Bronchial epithelial cell (primary cell): ENCODE measurements at regions not wholly inside any gene's neighbourhood (a gene's known extent, or its start where the extent isn't known, plus 50 kb on each side); places are given as distances from the start of the nearest gene placed in this dataset.

Source experiments
- DNase-seq: peaks from one replicate; pipeline ENCODE4 v3.0.0-alpha.2; 2010; ENCODE audit warnings: low read depth
- FAIRE-seq: peaks from 2 replicates; lab custom pipeline; 2011; peaks lifted over from hg19 to GRCh38; lab: Jason Lieb, UNC
- H3K27me3 ChIP-seq: 2 replicates; pipeline ENCODE4 v1.5.1; 2011; ENCODE audit warnings: low read length; ENCODE audit not compliant: control insufficient read depth, insufficient read depth
- H3K36me3 ChIP-seq: 2 replicates; pipeline ENCODE4 v1.5.1; 2011; ENCODE audit warnings: low read length; ENCODE audit not compliant: control insufficient read depth, insufficient read depth
- H3K4me3 ChIP-seq: 2 replicates; pipeline ENCODE4 v1.5.1; 2011; ENCODE audit warnings: mild to moderate bottlenecking, low read depth, low read length, control low read depth
- CTCF ChIP-seq: IDR thresholded peaks from 2 replicates; pipeline ENCODE4 v1.5.1; 2011; ENCODE audit warnings: mild to moderate bottlenecking, moderate library complexity, low read length, control low read depth, inconsistent platforms; ENCODE audit not compliant: insufficient read depth, severe bottlenecking

GRCh38 chr4:37124800-37125199 lies 119.7 kb upstream of the NWD2 start:
- FAIRE-seq, result no peak
- no peaks in the 10 kb centered on the region for H3K36me3 ChIP-seq
- no peak for DNase-seq
- no peak for TF ChIP-seq CTCF
- no peak overlapping the region for H3K4me3 ChIP-seq
- H3K27me3 ChIP-seq, result no peaks in the 10 kb centered on the region

- no peak for TF ChIP-seq CTCF
- DNase-seq (no peak), FAIRE-seq (no peak)
- Histone ChIP-seq H3K4me3 (no peak overlapping the region), H3K27me3 (no peaks in the 10 kb centered on the region), H3K36me3 (no peaks in the 10 kb centered on the region)
Observed at GRCh38 chr4:37126051-37126450, 118.5 kb upstream of the NWD2 start.

GRCh38 chr4:37130465-37130864 lies 114.1 kb upstream of the NWD2 start:
- no peak for TF ChIP-seq CTCF
- DNase-seq (peak; percentile 45), FAIRE-seq (no peak)

DNA sequence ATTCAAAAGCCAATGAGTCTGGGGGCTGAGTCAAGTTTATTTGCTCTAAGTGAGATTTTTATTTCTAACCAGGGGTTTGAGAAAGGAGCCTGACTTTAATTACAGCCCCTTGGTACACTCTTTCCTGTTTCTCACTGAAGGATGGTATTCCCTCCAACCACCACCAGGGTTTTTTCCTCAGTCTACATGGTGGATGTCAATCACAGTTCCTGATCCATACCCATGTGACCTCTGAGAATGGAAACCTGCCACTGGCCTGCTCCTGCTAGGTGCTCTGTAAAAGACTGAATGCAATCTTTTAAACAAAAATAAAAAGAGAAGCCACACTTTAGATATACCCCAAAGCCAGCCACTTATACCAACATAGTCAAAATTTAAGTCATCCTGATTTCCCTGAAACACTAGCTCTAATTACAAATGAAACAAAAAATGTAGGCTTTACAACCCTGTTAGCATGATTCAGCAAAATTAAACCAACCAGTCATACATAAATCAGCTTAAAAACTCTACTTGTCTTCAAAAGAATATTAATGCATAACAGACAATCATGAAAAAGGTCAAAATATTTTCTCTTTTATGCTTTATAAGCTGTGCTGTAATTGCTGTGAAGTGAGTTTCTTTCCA lies 112.1 kb upstream of the NWD2 start:
- no peak for TF ChIP-seq CTCF
- no peak overlapping the region for H3K4me3 ChIP-seq
- no peaks in the 10 kb centered on the region for H3K27me3 ChIP-seq
- no peak for DNase-seq
- no peaks in the 10 kb centered on the region for H3K36me3 ChIP-seq
- no peak for FAIRE-seq

More at GRCh38 chr4:37130465-37130864, 114.1 kb upstream of the NWD2 start:
- no peak overlapping the region for H3K4me3 ChIP-seq
- no peaks in the 10 kb centered on the region for H3K36me3 ChIP-seq
- H3K27me3 ChIP-seq, result no peaks in the 10 kb centered on the region

DNA sequence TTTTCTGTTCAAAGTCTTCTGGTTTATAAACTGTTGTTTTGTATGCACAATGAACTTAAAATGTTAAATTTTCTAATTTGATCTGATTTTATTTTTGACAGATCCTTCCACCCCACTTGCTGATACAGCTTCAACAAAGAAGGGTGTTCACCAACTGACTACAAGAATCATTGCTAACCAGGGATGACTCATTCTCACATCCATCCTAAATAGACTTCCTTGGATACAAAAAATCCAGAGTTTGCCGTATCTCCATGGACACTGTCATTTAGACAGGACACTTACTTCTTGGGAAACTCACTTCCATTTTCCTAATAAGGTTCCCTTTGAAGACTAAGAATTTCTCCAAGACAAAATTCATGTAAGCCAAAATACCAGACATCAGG lies 111.6 kb upstream of the NWD2 start:
- FAIRE-seq, result no peak
- no peak for DNase-seq
- Histone ChIP-seq H3K4me3 (no peak overlapping the region), H3K36me3 (no peaks in the 10 kb centered on the region), H3K27me3 (no peaks in the 10 kb centered on the region)
- no peak for TF ChIP-seq CTCF

DNA sequence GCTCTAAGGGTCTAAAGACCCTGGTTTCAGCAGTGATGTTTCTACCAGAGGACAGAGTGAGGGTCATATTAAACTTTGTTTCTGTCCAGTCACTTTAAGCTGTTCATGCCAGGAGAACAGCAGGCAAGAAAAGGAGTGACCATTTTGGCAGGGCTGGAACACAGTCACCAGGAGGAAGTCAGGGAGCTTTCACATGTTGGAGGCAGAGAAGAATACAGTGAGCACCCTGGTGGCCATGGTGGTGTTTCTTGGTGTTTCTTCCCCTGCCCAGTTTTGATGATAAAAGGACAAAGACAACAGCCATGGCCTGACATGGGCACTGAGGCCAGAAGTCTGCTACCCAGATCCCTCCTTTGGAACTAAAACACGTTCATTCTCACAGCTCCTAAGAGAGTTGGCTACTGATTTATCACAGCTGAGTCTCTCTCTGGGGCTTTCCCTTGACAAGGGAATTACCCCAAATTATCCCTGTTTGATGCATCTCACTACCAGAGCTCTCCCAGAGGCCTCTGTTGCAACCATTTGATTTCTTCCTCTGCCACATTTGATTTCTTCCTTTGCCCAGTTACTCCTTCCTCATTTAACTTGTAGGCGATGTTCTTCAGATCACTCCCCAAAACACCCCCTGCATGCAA lies 106.4 kb upstream of the NWD2 start:
- no peak for TF ChIP-seq CTCF
- DNase-seq (no peak), FAIRE-seq (no peak)
- H3K27me3 ChIP-seq, result no peaks in the 10 kb centered on the region
- no peaks in the 10 kb centered on the region for H3K36me3 ChIP-seq
- H3K4me3 ChIP-seq, result no peak overlapping the region
